ENCODE measurements at regions not wholly inside any gene's neighbourhood (a gene's known extent, or its start where the extent isn't known, plus 50 kb on each side); places are given as distances from the start of the nearest gene placed in this dataset.

GRCh38 chr5:133708331-133708850 lies 96.0 kb upstream of the FSTL4 start:
- TF ChIP-seq CTCF (conservative IDR thresholded peaks at IDR 0.05; ENCODE audit: low read length) (no peak), EZH2phosphoT487 (IDR thresholded peaks at IDR 0.05; ENCODE audit: borderline replicate concordance, low read depth, low read length) (no peak)

All from OCI-LY7 (cell line).